GM23248 (cell line): ENCODE measurements at regions not wholly inside any gene's neighbourhood (a gene's known extent, or its start where the extent isn't known, plus 50 kb on each side); places are given as distances from the start of the nearest gene placed in this dataset.

Source experiments
- EZH2 ChIP-seq: fragments of 200-600 bp; sonication (generic); IDR thresholded peaks from 2 replicates; pipeline ENCODE4 v1.6.1; 2018; ENCODE audit warnings: antibody characterized with exemption, mild to moderate bottlenecking; ENCODE audit not compliant: insufficient read depth, poor library complexity, severe bottlenecking
- EZH2phosphoT487 ChIP-seq: fragments of 200-600 bp; sonication (generic); IDR thresholded peaks from 2 replicates; pipeline ENCODE4 v1.6.1; 2018; ENCODE audit warnings: antibody characterized with exemption, moderate library complexity, mild to moderate bottlenecking, low read depth; ENCODE audit not compliant: insufficient read depth

DNA sequence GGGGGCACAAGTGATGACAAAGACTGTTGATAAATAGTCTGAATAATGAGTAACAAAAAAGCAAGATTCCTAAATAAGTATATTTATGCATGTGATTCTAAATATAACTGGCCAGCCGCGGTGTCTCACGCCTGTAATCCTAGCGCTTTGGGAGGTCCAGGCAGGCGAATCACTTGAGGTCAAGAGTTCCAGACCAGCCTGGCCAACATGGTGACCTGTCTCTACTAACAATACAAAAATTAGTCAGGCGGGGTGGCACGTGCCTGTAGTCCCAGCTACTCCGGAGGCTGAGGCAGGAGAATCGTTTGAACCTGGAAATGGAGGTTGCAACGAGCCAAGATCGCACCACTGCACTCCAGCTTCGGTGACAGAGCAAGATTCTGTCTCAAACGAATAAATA is 161.5 kb downstream of the TOMM20 start:
- TF ChIP-seq EZH2 (no peak), EZH2phosphoT487 (no peak)
